Gastrocnemius medialis (tissue), 4 donors: ENCODE measurements at regions not wholly inside any gene's neighbourhood (a gene's known extent, or its start where the extent isn't known, plus 50 kb on each side); places are given as distances from the start of the nearest gene placed in this dataset.

Experiments
- ATAC-seq, 2 donors: fragments of 150-250 bp; one replicate each; pipeline ENCODE4 v1.9.1; 2016
- DNase-seq, 2 donors: peaks; one replicate each; pipeline ENCODE4 v3.0.0-alpha.2; 2019
- H3K27ac ChIP-seq, 4 donors: fragments of 200-600 bp; sonication (generic); 1 replicate in 1 of 4; 2 replicates in 3 of 4; pipeline ENCODE4 v1.5.1; 2016 to 2018; ENCODE audit warnings: mild to moderate bottlenecking in 2 of 4, moderate library complexity in 1 of 4
- H3K27me3 ChIP-seq, 3 donors: fragments of 200-600 bp; sonication (generic) in 2 of 3; 1 replicate in 1 of 3; 2 replicates in 2 of 3; pipeline versions ENCODE4 v1.5.1 to v1.6.0; 2016 to 2019; ENCODE audit warnings: mild to moderate bottlenecking in 1 of 3, moderate library complexity in 1 of 3
- H3K36me3 ChIP-seq, 2 donors: fragments of 200-600 bp; sonication (generic) in 1 of 2; one replicate each; pipeline ENCODE4 v1.5.1; 2017 to 2018
- H3K4me1 ChIP-seq, 2 donors: fragments of 200-600 bp; sonication (generic) in 1 of 2; one replicate each; pipeline ENCODE4 v1.5.1; 2016 to 2017; ENCODE audit warnings: mild to moderate bottlenecking in 2 of 2
- H3K4me3 ChIP-seq, 4 donors: fragments of 200-600 bp; sonication (generic) in 3 of 4; 1 replicate in 1 of 4; 2 replicates in 3 of 4; pipeline ENCODE4 v1.5.1; 2016 to 2019; ENCODE audit warnings: mild to moderate bottlenecking in 2 of 4
- H3K9me3 ChIP-seq, 3 donors: fragments of 200-600 bp; sonication (generic) in 2 of 3; 1 replicate in 1 of 3; 2 replicates in 2 of 3; pipeline ENCODE4 v1.5.1; 2016 to 2019
- POLR2A ChIP-seq, 2 donors: fragments of 450-650 bp; IDR thresholded peaks; one replicate each; pipeline ENCODE4 v1.6.1; 2017; ENCODE audit warnings: antibody characterized with exemption in 2 of 2, mild to moderate bottlenecking in 2 of 2, moderate library complexity in 2 of 2
- in situ Hi-C, 4 donors: fragments of 200-750 bp; cut with MboI; loops; one replicate each; pipeline versions ENCODE4 v1.15.0 to v1.8.0; 2017; ENCODE audit warnings: low sequenced_read_pairs in 4 of 4
- intact Hi-C: fragments of 100-400 bp; cut with DNase I; formaldehyde crosslinking; loops from one replicate; pipeline ENCODE4 v1.15.1; 2023; ENCODE audit warnings: low total_unique reads
- TF ChIP-seq, protein P1 (sequence below), 5 experiments: fragments of 450-650 bp in 3 of 5; fragments of 200-600 bp in 2 of 5; sonication (generic) in 2 of 5; IDR thresholded peaks in 4 of 5; conservative IDR thresholded peaks in 1 of 5; 1 replicate in 4 of 5; 2 replicates in 1 of 5; pipeline ENCODE4 v1.5.1; 2016 to 2019; ENCODE audit warnings: antibody characterized with exemption in 5 of 5, mild to moderate bottlenecking in 3 of 5, moderate library complexity in 3 of 5

DNA sequence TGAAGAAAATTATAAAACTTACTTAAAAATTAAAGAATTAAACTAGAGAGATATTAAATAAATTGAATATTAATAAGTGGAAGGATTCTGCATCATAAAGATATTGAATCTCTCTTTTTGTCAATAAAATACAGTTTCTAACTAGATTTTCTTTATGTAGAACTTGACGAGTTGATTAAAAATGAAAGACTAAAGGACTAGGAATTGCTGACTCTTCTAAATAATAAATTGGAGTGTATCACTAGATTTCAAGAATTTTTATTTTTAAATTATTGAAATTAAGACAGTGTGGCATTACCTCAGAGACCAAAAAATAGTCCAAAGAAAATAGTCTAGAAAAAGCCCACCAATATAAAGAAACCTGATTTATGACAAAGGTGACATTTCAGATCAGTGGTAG, 492.4 kb downstream of the CETN3 start:
- Histone ChIP-seq H3K27ac (no peak overlapping the region), H3K4me1 (no peaks in the 10 kb centered on the region), H3K27me3 (no peaks in the 10 kb centered on the region), H3K9me3 (no peaks in the 10 kb centered on the region), H3K36me3 (no peaks in the 10 kb centered on the region), H3K4me3 (no peak overlapping the region)
- intact Hi-C loops: no loop called here
- TF ChIP-seq, protein P1, sequence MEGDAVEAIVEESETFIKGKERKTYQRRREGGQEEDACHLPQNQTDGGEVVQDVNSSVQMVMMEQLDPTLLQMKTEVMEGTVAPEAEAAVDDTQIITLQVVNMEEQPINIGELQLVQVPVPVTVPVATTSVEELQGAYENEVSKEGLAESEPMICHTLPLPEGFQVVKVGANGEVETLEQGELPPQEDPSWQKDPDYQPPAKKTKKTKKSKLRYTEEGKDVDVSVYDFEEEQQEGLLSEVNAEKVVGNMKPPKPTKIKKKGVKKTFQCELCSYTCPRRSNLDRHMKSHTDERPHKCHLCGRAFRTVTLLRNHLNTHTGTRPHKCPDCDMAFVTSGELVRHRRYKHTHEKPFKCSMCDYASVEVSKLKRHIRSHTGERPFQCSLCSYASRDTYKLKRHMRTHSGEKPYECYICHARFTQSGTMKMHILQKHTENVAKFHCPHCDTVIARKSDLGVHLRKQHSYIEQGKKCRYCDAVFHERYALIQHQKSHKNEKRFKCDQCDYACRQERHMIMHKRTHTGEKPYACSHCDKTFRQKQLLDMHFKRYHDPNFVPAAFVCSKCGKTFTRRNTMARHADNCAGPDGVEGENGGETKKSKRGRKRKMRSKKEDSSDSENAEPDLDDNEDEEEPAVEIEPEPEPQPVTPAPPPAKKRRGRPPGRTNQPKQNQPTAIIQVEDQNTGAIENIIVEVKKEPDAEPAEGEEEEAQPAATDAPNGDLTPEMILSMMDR (IDR thresholded peaks at IDR 0.05 in 4 of 5, conservative IDR thresholded peaks at IDR 0.05 in 1 of 5): no peak
- in situ Hi-C loops: no loop called here
- DNase-seq (no peak), ATAC-seq (no peak)

DNA sequence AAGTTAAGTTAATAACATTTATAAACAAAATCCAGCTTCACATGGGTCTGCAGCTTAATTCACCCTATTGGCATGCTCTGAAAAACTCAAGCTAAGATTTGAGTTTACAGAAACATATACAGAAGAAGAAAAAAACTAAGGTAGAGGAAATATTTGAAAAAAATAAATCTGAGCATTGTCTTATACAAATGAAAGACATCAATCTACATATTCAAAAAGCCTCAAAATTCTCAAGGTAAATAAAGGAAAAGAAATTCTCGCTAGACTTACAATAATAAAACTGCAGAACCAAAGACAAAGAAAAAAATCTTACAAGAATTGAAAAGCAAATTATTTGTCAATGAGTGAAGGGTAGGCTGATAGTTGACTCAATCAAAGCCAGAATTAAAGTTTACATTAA, 493.4 kb downstream of the CETN3 start:
- intact Hi-C loops (no loop called here), in situ Hi-C loops (no loop called here)
- Histone ChIP-seq H3K27ac (no peak overlapping the region), H3K4me1 (no peaks in the 10 kb centered on the region), H3K9me3 (no peaks in the 10 kb centered on the region), H3K36me3 (no peaks in the 10 kb centered on the region), H3K27me3 (no peaks in the 10 kb centered on the region), H3K4me3 (no peak overlapping the region)
- DNase-seq (no peak), ATAC-seq (no peak)
- TF ChIP-seq POLR2A (IDR thresholded peaks at IDR 0.05): no peak
- TF ChIP-seq, protein P1 (IDR thresholded peaks at IDR 0.05 in 4 of 5, conservative IDR thresholded peaks at IDR 0.05 in 1 of 5): no peak

DNA sequence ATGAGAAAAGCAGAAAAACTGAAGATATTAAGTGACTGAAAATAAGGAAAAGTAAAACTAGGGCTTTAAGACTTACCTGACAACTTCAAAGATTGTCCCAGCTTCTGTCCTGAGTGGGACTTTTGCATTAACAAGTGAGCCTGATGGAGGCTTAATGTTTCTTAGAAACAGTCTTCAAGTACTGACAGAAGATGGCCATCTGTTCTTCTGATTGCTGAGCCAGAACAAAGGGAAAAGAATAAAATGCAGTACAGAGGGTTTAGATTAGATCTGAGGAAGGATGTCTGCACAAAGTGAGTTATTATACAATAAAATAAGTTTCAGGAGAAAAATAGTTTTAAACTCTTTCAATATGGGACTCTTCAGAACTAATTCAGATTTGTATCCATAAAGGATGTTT, 500.7 kb downstream of the CETN3 start:
- DNase-seq (no peak), ATAC-seq (no peak)
- Histone ChIP-seq H3K9me3 (no peaks in the 10 kb centered on the region), H3K27ac (no peak overlapping the region), H3K4me3 (no peak overlapping the region), H3K27me3 (no peaks in the 10 kb centered on the region), H3K4me1 (no peaks in the 10 kb centered on the region), H3K36me3 (peaks cover 0 to 5% of the 10 kb centered on the region in 2 donors)
- intact Hi-C loops (no loop called here), in situ Hi-C loops (no loop called here)
- no peak for TF ChIP-seq POLR2A (IDR thresholded peaks at IDR 0.05)
- TF ChIP-seq, protein P1 (IDR thresholded peaks at IDR 0.05 in 4 of 5, conservative IDR thresholded peaks at IDR 0.05 in 1 of 5): no peak

DNA sequence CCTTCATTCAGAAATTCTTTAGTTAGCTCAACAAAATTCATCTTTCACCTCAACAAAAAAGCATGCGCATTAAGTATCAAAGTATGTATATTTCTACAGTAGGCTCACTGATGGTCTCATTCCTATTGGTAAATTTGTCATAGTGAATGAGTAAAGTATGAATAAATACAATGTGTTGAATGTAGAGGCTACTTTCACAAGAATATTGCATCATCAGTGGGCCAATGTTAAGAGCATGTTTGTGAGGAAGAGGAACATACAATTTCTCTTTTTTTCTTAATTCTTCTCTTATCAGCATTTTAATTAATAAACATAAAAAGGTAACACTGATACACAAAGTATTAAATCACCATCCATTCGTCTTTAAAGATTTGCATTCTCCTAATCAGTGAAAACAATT, 505.1 kb downstream of the CETN3 start:
- no peaks in the 10 kb centered on the region for H3K9me3 ChIP-seq
- ATAC-seq: no peak
- H3K27ac ChIP-seq: no peak overlapping the region
- no peaks in the 10 kb centered on the region for H3K27me3 ChIP-seq
- intact Hi-C loops: no loop called here
- DNase-seq: no peak
- H3K36me3 ChIP-seq: peaks cover 0 to 5% of the 10 kb centered on the region in 2 donors
- H3K4me3 ChIP-seq: no peak overlapping the region
- H3K4me1 ChIP-seq: peaks cover 0 to 12% of the 10 kb centered on the region in 2 donors
- TF ChIP-seq, protein P1 (IDR thresholded peaks at IDR 0.05 in 4 of 5, conservative IDR thresholded peaks at IDR 0.05 in 1 of 5): no peak
- no peak for TF ChIP-seq POLR2A (IDR thresholded peaks at IDR 0.05)
- in situ Hi-C loops: no loop called here

DNA sequence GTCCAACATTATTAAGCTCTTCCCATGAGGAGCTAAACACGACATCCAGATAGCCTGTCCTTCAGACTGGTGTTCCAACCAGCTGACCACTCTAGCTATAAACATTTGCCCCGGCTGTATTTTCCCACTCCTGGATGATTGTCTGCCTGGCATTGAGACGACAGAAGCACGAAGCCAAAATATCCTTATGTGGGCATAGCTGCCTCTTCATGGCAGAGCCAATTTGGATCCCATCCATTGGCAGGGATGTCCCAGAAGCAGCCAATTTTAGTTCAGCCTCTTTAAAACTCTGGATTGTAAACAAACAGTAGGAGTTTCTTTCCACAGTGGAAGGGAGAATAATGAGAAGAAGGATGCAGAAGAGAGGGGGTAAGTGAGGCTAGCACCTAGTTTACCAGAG, 507.6 kb downstream of the CETN3 start:
- in situ Hi-C loops: no loop called here
- intact Hi-C loops: no loop called here

More for the DNA sequence above, 507.6 kb downstream of the CETN3 start:
- Histone ChIP-seq H3K4me1 (peaks cover 0 to 12% of the 10 kb centered on the region in 2 donors), H3K4me3 (peak overlapping the region in 3 of 4 donors; percentile 14 to 34 (median 18)), H3K9me3 (no peaks in the 10 kb centered on the region), H3K27ac (peak overlapping the region in 3 of 4 donors; percentile 6 to 27 (median 20)), H3K27me3 (no peaks in the 10 kb centered on the region), H3K36me3 (peaks cover 0 to 5% of the 10 kb centered on the region in 2 donors)
- TF ChIP-seq, protein P1 (IDR thresholded peaks at IDR 0.05 in 4 of 5, conservative IDR thresholded peaks at IDR 0.05 in 1 of 5): no peak
- TF ChIP-seq POLR2A (IDR thresholded peaks at IDR 0.05): no peak
- ATAC-seq: peak; percentile 39 to 65
- DNase-seq: peak; percentile 3 to 13
